HEK293T (cell line): ENCODE measurements at regions not wholly inside any gene's neighbourhood (a gene's known extent, or its start where the extent isn't known, plus 50 kb on each side); places are given as distances from the start of the nearest gene placed in this dataset.
"Not testable (repeated sequence)": the region's sequence is repeated elsewhere in the genome, so short reads cannot be mapped to it uniquely, and the experiment has no call there.

Source experiments
- CTCF ChIA-PET: fragments of 350-600 bp; formaldehyde crosslinking; extraction: SDS; loops from one replicate; lab custom pipeline; 2021; ENCODE audit warnings: antibody characterized with exemption, inconsistent platforms; lab: Yijun Ruan, JAX
- POLR2A ChIA-PET: fragments of 350-600 bp; formaldehyde crosslinking; extraction: SDS; loops from one replicate; lab custom pipeline; 2020; ENCODE audit warnings: antibody characterized with exemption, inconsistent platforms; lab: Yijun Ruan, JAX
- DNase-seq: peaks from one replicate; pipeline ENCODE4 v3.0.0; 2012; ENCODE audit warnings: mixed read lengths; ENCODE audit errors: extremely low spot score
- ARNT ChIP-seq: fragments of 450-650 bp; IDR thresholded peaks from 2 replicates; pipeline ENCODE4 v1.6.1; 2017; ENCODE audit warnings: mild to moderate bottlenecking
- BHLHE40 ChIP-seq: fragments of 450-650 bp; IDR thresholded peaks from 2 replicates; pipeline ENCODE4 v1.6.1; 2016; ENCODE audit warnings: mild to moderate bottlenecking, moderate library complexity, borderline replicate concordance
- CTBP1 ChIP-seq: fragments of 450-650 bp; IDR thresholded peaks from 2 replicates; pipeline ENCODE4 v1.6.1; 2016; ENCODE audit warnings: borderline replicate concordance
- ELF4 ChIP-seq: fragments of 450-650 bp; IDR thresholded peaks from 2 replicates; pipeline ENCODE4 v1.6.1; 2017; ENCODE audit warnings: antibody characterized with exemption
- FOXA1 ChIP-seq: fragments of 450-650 bp; IDR thresholded peaks from 2 replicates; pipeline ENCODE4 v1.6.1; 2016; ENCODE audit warnings: mild to moderate bottlenecking
- FOXK2 ChIP-seq: fragments of 450-650 bp; IDR thresholded peaks from 2 replicates; pipeline ENCODE4 v1.6.1; 2016; ENCODE audit warnings: mild to moderate bottlenecking
- FOXM1 ChIP-seq: fragments of 450-650 bp; IDR thresholded peaks from 2 replicates; pipeline ENCODE4 v1.6.1; 2017; ENCODE audit warnings: mild to moderate bottlenecking, borderline replicate concordance
- HDGF ChIP-seq: fragments of 450-650 bp; IDR thresholded peaks from 2 replicates; pipeline ENCODE4 v1.6.1; 2017; ENCODE audit warnings: antibody characterized with exemption, borderline replicate concordance
- L3MBTL2 ChIP-seq: fragments of 450-650 bp; conservative IDR thresholded peaks from 2 replicates; pipeline ENCODE4 v1.6.1; 2016; ENCODE audit warnings: mild to moderate bottlenecking
- LEF1 ChIP-seq: fragments of 450-650 bp; IDR thresholded peaks from 2 replicates; pipeline ENCODE4 v1.6.1; 2017; ENCODE audit warnings: mild to moderate bottlenecking, borderline replicate concordance
- NFRKB ChIP-seq: fragments of 450-650 bp; IDR thresholded peaks from 2 replicates; pipeline ENCODE4 v1.6.1; 2016; ENCODE audit warnings: mild to moderate bottlenecking, moderate library complexity
- PKNOX1 ChIP-seq: fragments of 450-650 bp; IDR thresholded peaks from 2 replicates; pipeline ENCODE4 v1.6.1; 2016
- SP1 ChIP-seq: fragments of 450-650 bp; IDR thresholded peaks from 2 replicates; pipeline ENCODE4 v1.6.1; 2017
- SUZ12 ChIP-seq: fragments of 450-650 bp; IDR thresholded peaks from 2 replicates; pipeline ENCODE4 v1.6.1; 2016; ENCODE audit warnings: mild to moderate bottlenecking
- TARDBP ChIP-seq: fragments of 450-650 bp; IDR thresholded peaks from 2 replicates; pipeline ENCODE4 v1.6.1; 2016
- ZNF384 ChIP-seq: fragments of 450-650 bp; IDR thresholded peaks from 2 replicates; pipeline ENCODE4 v1.6.1; 2016

DNA sequence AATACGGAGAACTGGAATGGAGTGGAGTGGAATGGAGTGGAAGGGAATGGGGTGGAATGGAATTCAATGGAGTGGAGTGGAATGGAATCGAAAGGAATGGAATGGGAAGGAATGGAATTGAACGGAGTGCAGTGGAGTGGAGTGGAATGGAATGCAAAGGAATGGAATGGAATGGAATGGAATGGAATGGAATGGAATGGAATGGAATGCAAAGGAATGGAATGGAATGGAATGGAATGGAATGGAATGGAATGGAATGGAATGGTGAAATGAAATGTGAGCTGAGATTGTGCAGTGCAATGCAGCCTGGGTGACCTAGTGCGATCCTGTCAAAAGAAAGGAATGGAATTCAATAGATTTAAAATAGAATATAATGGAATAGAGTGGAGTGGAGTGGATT is 357.3 kb upstream of the WSB1 start:
- POLR2A ChIA-PET, CTCF ChIA-PET, DNase-seq: not testable (repeated sequence)

GRCh38 chr17:26937750-26938322 is 356.1 kb upstream of the WSB1 start:
- CTCF ChIA-PET, POLR2A ChIA-PET, DNase-seq: not testable (repeated sequence)

GRCh38 chr17:26939755-26940154 is 354.2 kb upstream of the WSB1 start:
- DNase-seq, POLR2A ChIA-PET, CTCF ChIA-PET: not testable (repeated sequence)

DNA sequence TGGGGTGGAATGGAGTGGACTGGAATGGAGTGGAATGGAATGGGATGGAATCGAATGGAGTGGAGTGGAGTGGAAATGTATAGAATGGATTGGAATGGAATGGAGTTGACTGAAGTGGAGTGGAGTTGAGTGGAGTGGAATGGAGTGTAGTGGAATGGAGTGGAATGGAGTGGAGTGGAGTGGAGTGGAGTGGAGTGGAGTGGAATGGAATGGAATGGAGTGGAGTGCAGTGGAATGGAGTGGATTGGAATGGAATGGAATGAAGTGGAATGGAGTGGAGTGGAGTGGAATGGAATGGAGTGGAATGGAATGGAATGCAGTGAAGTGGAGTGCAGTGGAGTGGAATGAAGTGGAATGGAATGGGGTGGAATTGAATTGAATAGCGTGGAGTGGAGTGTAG is 353.3 kb upstream of the WSB1 start:
- POLR2A ChIA-PET: not testable (repeated sequence)

DNA sequence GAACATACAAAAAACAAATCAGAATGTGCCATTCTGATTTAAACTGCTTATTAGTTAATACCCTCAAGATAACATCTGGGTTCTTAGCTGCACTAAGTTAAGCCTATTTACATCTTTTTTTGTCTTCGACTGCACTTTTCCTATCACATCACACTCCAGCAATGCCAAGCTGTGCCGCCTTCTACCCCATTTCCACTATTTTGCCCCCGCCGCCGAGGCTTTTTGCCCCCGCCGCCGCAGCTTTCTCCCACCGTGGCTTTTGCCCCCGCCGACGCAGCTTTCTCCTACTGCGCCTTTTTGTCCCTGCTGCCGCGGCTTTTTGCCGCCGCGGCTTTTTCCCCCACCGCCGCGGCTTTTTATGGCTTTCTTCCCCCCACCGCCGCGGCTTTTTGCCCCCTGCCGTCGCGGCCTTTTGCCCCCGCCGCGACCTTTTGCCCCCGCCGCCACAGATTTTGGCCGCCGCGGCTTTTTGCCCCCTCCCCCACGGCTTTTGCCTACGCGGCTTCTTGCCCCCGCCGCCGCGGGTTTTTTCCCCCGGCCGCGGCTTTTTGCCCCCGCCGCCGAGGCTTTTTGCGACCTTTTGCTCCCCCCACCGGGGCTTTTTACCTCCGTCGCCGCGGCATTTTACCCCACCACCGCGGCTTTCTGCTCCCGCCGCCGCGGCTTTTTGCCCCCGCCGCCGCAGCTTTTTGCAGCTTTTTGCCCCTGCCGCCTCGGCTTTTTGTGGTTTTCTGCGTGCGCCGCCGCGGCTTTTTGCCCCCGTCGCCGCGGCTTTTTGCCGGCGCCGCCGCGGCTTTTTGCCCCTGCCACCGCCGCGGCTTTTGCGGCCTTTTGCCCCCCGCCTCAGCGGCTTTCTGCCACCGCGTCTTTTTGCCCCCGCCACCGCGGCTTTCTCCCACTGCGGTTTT is 331.4 kb upstream of the WSB1 start:
- CTCF ChIA-PET: no interaction called here
- POLR2A ChIA-PET: no interaction called here
- TF ChIP-seq L3MBTL2: no peak
- TF ChIP-seq ZNF384: no peak
- TF ChIP-seq SUZ12: no peak
- TF ChIP-seq ELF4: no peak
- no peak for TF ChIP-seq SP1
- no peak for TF ChIP-seq FOXA1
- TF ChIP-seq CTBP1: no peak
- TF ChIP-seq HDGF: no peak
- no peak for TF ChIP-seq ARNT
- no peak for TF ChIP-seq FOXK2
- TF ChIP-seq FOXM1: no peak
- TF ChIP-seq LEF1: no peak
- TF ChIP-seq NFRKB: no peak
- TF ChIP-seq PKNOX1: no peak
- TF ChIP-seq TARDBP: no peak
- no peak for DNase-seq

More for the DNA sequence above, 353.3 kb upstream of the WSB1 start:
- CTCF ChIA-PET, DNase-seq: not testable (repeated sequence)

DNA sequence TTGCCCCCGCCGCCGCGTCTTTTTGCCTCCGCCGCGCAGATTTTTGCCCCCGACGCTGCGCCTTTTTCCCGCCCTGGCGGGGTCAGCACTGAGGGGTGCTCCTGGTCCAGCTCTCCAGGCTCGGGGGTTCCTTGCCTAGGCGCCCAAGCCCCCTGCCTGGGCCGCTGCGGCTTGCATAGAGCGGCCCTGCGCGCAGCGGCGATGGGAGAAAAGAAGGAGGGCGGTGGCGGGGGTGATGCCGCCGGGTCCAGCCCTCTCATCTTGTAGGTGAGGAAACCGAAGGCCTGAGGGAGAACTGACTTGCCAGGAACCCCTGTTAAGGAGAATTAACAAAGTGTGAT is 330.8 kb upstream of the WSB1 start:
- TF ChIP-seq L3MBTL2: no peak
- TF ChIP-seq CTBP1: no peak
- TF ChIP-seq FOXA1: no peak
- no peak for TF ChIP-seq SUZ12
- no peak for TF ChIP-seq ELF4
- TF ChIP-seq FOXM1: no peak
- no peak for TF ChIP-seq ARNT
- no peak for TF ChIP-seq SP1
- no peak for TF ChIP-seq HDGF
- no peak for TF ChIP-seq PKNOX1
- no peak for TF ChIP-seq ZNF384
- TF ChIP-seq NFRKB: no peak
- TF ChIP-seq LEF1: no peak
- TF ChIP-seq BHLHE40: no peak
- no peak for TF ChIP-seq FOXK2
- no peak for TF ChIP-seq TARDBP
- ChIA-PET CTCF (no interaction called here), POLR2A (no interaction called here)
- DNase-seq: no peak

DNA sequence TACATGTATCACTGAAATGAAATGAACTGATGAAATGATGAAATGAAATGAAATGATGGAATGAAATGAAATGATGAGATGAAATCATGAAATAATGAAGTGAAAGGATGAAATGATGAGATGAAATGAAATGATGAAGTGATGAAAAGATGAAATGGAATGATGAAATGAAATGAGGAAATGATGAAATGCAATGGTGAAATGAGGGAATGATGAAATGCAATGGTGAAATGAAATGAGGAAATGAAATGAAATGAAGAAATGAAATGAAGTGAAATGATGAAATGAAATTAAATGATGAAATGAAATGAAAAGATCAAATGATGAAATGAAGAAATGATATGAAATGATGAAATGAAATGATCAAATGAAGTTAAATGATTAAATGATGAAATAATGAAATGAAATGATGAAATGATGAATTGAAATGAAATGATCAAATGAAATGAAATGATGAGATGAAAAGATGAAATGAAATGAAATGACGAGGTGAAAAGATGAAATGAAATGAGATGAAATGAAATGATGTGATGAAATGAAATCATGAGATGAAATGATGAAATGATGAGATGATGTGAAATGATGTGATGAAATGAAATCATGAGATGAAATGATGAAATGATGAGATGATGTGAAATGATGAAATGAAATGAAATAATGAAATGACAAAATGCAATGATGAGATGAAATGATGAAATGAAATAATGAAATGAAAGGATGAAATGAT is 327.9 kb upstream of the WSB1 start:
- DNase-seq, CTCF ChIA-PET, POLR2A ChIA-PET: not testable (repeated sequence)

DNA sequence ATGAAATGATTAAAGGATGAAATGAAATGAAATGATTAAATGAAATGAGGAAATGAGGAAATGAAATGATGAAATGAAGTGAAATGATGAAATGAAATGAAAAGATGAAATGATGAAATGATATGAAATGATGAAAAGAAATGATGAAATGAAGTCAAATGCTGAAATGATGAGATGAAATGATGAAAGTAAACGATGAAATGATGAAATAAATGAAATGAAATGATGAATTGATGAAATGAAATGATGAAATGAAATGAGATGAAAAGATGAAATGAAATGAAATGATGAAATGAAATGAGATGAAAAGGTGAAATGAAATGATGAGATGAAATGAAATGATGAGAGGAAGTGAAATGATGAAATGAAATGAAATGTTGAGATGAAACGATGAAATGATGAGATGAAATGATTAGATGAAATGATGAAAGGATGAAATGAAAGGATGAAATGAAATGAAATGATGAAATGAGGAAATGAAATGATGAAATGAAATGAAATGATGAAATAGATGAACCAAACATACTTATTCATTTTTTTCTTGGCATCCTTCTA is 327.2 kb upstream of the WSB1 start:
- POLR2A ChIA-PET, CTCF ChIA-PET, DNase-seq: not testable (repeated sequence)

GRCh38 chr17:26981845-26982425 is 312.0 kb upstream of the WSB1 start:
- CTCF ChIA-PET, POLR2A ChIA-PET, DNase-seq: not testable (repeated sequence)

GRCh38 chr17:26982563-26982962 is 311.4 kb upstream of the WSB1 start:
- CTCF ChIA-PET, DNase-seq, POLR2A ChIA-PET: not testable (repeated sequence)

- CTCF ChIA-PET, POLR2A ChIA-PET: not testable (repeated sequence)
Observed at GRCh38 chr17:26987851-26988250, 306.1 kb upstream of the WSB1 start.

DNA sequence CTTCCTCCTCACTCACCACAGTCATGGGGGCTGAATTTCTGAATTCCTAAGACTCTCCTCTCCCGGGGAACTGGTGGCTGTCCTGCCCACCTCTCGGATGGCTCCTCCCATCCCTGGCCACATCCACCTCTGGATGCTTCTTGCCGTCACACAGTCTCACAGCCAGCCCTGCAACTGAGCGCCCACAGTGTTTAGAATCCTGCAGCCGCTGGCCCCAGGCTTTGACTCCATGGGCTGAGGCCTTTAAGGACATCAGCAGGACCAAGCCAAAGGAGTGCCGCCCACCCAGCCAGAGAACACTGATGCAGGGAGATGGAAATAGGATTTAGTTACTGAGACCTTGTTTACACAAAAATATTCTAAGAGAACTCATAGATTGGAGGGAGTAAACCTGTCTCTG is 299.3 kb upstream of the WSB1 start:
- POLR2A ChIA-PET, DNase-seq, CTCF ChIA-PET: not testable (repeated sequence)

More at GRCh38 chr17:26987851-26988250, 306.1 kb upstream of the WSB1 start:
- not testable (repeated sequence) for DNase-seq
